ENCODE measurements at regions not wholly inside any gene's neighbourhood (a gene's known extent, or its start where the extent isn't known, plus 50 kb on each side); places are given as distances from the start of the nearest gene placed in this dataset.

- H3K36me3 ChIP-seq (ENCODE audit: control insufficient read depth in 4 of 4, insufficient read depth in 3 of 4, low read depth in 1 of 4, low read length in 3 of 4) = no peaks in the 10 kb centered on the region
- 93% methylated on average over 2 of the region's 2 CpGs for WGBS
- DNase-seq (ENCODE audit: low spot score) = no peak
Observed at GRCh38 chr5:68114378-68115040, 101.0 kb upstream of the PIK3R1 start.

More at GRCh38 chr5:68114378-68115040, 101.0 kb upstream of the PIK3R1 start:
- Histone ChIP-seq H3K27me3 (ENCODE audit: control insufficient read depth in 4 of 4, insufficient read depth in 4 of 4, low read length in 3 of 4) (no peaks in the 10 kb centered on the region), H3K27ac (ENCODE audit: low read depth in 1 of 2, low read length in 2 of 2) (no peak overlapping the region), H3K4me1 (ENCODE audit: control insufficient read depth in 4 of 4, insufficient read depth in 4 of 4, low read length in 3 of 4) (peaks cover 0 to 17% (median 14%) of the 10 kb centered on the region in 4 donors), H3K9me3 (ENCODE audit: control insufficient read depth in 4 of 4, low read length in 3 of 4) (no peaks in the 10 kb centered on the region), H3K4me3 (ENCODE audit: low read depth in 1 of 3, low read length in 3 of 3) (no peak overlapping the region), H3K9ac (ENCODE audit: low read depth in 1 of 2, low read length in 2 of 2) (no peak overlapping the region)
- TF ChIP-seq CTCF (IDR thresholded peaks at IDR 0.05; ENCODE audit: low read depth, low read length, missing input control) (no peak), RXRA (IDR thresholded peaks at IDR 0.05) (no peak), REST (IDR thresholded peaks at IDR 0.05) (no peak), HNF4G (IDR thresholded peaks at IDR 0.05) (no peak), NR2F2 (IDR thresholded peaks at IDR 0.05) (no peak), YY1 (IDR thresholded peaks at IDR 0.05) (no peak), JUND (IDR thresholded peaks at IDR 0.05) (no peak), EGR1 (IDR thresholded peaks at IDR 0.05; ENCODE audit: low read depth in 2 of 2) (no peak), HNF4A (conservative IDR thresholded peaks at IDR 0.05) (no peak), MAX (IDR thresholded peaks at IDR 0.05) (no peak), GABPA (IDR thresholded peaks at IDR 0.05 in 1 of 2, conservative IDR thresholded peaks at IDR 0.05 in 1 of 2) (no peak)
- TF ChIP-seq, protein P1, sequence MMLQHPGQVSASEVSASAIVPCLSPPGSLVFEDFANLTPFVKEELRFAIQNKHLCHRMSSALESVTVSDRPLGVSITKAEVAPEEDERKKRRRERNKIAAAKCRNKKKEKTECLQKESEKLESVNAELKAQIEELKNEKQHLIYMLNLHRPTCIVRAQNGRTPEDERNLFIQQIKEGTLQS (IDR thresholded peaks at IDR 0.05) = no peak

Data from liver (tissue), 8 donors.